Limb (tissue), 2 donors: ENCODE measurements at regions not wholly inside any gene's neighbourhood (a gene's known extent, or its start where the extent isn't known, plus 50 kb on each side); places are given as distances from the start of the nearest gene placed in this dataset.
A peak's percentile ranks its signal among the peaks of the same experiment; 100 is the strongest.

Source experiments
- DNase-seq, 2 donors: peaks; one replicate each; pipeline ENCODE4 v3.0.0-alpha.2; 2016; ENCODE audit errors: extremely low spot score in 2 of 2

DNA sequence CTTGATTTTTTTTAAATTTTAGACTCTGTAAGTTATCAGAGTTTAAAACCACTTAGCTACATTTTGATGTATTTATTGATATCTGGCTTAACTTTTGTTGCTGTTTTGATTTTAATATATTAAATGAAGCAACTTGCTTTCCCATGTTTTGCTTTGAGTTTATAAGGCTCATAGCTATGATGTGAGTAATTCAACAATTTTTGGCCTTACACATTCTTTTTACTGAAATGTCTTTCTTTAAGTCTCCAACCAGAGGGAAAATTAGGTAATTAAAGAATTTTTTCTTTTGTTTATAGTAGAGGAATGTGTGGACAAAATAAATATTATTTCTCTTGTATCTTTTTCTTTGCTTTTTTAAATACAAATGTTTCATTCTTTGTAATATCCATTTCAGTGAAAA is 258.3 kb upstream of the ADAMTS5 start:
- no peak for DNase-seq

DNA sequence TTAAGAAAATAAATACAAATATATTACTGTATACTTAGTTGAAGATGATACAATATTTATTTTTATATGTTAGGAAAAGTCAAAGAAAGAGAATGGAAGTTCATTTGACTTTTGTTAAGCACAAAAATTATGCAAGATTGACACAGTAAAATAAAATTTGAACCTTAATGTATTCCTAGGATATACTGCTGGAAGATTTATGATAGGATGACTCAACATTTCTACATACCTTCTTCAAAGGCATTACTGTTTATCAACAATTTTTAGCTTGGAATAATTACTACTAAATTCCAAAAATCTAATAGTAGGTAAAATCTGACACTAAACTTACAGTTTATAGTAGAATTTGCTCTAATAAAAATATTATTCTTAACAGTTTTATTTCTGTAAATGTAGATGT is 257.3 kb upstream of the ADAMTS5 start:
- DNase-seq = no peak

DNA sequence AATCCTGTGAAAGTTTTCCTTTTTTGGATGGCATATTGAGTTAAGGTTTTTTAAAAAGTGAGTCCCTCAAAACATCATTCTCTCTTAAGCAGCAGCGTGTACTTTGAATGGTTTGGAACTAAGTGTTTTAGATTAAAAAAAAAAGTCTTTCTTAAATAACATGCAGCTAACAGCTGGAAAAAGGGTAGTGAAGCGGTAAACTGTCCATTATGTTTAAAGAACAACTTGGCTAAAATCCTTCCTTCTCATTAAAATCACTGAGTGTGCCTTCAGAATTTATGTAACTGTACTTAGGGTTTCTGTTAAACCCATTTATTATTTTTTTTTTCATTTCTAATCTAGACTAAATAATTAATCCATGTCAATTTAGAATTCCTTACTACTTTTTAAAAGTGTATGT is 254.2 kb upstream of the ADAMTS5 start:
- no peak for DNase-seq

DNA sequence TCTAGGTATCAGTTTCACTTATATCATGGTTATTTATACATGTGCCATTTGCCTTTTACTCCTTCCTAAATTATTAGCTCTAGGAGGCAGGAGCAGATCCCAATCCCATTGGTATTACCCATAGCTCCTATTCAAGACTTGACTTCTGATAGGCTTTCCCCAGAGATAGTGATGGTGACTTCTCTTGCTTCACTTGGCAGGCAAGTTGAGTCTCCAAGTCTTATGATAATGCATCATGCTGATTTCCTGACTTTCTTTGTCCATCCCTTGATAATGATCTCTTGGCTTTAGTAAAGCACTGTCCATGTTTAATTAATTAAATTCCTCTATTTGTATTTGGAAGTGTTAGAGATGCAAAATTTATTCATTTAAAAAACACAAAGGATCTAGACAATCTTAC is 253.5 kb upstream of the ADAMTS5 start:
- DNase-seq = no peak

DNA sequence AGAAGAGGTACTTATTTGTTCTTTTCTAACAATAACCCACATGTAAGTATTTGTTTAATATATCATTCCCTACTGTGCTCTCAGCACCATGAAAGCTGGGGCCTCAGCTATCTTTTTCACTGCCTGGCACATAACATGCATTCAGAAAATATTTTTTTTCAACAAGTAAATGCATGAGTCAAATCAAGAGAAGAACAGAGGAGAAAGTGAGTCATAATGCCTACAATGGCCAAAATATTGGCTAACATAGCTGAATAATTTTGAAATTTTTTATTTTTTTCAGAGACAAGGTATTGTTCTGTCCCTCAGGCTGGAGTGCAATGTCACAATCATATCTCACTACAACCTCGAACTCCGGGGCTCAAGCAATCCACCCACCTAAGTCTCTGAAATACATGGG is 252.2 kb upstream of the ADAMTS5 start:
- no peak for DNase-seq

DNA sequence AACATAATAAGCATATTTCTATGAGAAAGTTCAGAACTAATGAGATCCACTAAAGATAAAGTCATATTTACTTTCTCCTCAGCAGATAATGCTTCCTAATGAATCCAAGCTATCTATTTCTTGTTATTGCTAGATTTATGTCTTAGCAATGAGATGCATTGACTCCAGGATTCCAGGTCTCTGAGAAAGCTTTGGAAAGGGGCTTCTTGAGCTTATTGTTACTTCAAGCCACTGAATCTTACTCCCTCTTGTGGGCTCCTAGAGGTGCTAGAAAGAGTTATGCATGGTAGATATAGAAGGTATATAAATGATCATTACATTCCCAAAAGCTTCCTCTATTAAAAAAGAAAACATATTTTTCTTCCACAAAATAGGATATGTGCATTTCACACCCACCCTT is 246.4 kb upstream of the ADAMTS5 start:
- no peak for DNase-seq

DNA sequence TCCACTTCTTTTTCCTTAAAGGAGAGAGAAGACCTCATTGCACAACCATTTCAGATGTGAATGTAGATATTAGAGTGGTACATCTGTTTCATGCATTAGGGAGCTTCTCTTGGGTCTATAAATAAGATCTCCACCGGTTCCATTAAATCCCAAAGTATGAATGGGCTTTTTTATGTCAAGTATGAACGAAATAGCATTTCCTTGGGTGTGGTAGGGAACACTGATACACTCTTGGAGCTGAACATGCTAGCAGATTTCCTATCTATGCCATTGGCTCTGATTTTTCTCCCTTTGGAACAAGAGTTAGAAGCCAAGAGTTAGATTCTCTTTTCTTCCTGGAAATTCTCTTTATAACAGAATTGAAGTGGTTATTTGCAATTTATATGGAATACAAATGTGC is 245.6 kb upstream of the ADAMTS5 start:
- peak in 1 of 2 donors; percentile 71 for DNase-seq

DNA sequence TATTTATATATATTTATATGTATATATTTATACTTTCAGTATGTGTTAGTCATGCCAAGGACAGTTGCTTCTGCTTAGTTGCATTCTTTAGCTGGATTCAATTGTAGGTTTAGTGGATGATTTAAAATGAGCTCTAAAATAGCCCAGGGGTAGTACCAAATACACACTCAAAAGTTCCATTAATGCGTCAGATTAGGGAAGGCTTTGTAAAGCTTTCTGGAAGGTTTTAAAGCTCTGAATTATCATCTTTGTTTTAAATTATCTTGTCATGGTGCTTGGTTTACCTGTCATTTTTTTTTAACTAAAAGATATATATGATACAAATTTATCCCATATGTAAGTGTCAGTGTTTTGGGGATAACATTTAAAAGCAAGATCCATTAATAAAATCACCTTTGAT is 242.7 kb upstream of the ADAMTS5 start:
- no peak for DNase-seq

DNA sequence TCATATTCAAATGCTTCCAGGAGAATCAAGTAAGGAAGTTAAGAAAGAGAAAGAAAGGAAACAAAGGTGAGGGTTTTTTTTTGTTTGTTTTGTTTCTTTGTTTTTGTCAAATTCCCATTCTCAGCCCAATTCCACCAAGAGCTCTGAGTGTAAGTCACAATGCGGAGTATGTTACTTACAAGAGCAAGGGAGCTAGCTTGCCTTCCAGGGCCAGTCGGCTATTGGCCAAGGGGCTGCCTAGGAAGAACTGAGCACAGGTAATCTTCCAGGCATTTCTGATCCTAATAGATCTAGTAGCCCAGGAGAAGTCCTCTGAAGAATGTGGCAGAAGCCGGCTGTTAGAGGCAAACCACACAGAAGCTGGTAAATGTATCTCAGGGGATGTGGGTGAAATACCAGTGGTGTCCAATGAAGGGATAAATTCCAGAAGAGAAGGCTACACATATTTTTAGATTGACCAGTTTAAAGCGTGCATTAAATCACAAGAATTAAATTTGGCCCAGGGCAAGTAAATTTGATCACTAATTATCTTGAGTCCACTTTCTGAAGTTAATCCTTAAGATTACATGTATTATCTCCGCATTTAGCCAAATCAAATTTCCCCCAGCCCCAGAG is 239.6 kb upstream of the ADAMTS5 start:
- no peak for DNase-seq

DNA sequence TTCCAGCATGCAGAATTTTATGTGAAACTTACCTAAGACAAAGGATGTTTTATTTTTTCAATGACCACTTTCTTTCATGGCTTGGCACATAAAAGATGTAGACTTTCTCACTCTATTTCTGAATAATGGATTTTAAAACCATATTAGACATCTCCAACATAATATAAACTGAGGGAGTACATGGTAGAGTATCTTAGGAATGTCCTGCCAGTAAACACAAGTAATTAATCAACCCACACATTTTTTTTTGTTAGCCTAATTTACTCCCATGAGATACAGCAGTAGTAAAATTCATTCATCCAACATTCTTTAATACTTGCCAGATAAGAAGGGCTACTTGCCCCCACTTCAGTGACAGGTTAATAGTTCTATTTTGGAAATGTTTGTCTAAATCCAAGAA is 235.4 kb upstream of the ADAMTS5 start:
- DNase-seq = no peak

DNA sequence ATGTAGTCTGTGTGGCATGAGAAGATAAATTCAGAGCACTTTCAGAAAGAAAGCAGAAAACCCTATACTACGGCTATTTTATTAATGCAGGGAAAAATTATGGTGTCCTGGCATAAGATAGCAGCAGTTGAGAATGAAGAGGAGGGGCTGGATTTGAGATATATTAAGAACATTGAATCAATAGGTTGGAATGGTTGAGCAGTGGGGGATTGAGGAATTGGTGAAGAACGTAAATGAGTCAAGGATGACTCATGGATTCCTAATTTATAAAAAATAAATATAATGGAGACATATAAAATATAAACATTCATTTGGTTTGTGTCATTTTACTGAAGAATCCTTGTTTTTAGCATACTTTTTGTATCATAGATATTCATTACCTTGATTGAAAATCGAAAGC is 234.3 kb upstream of the ADAMTS5 start:
- no peak for DNase-seq

DNA sequence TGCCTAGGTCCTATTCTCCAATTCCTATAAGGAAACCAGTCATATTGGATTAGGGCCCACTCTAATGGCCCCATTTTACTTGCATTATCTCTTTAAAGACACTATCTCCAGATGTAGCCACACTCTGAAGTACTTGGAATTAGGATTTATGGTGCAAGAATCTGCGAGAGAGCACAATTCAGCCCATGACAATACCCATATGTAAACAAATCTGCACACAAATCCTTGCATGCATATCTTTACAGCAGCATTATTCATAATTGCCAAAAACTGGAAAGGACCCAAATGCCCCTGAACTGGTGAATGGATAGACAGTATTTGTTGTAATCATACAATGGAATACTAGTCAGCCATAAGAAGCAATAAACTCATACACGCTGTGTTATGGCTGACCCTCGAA is 229.8 kb upstream of the ADAMTS5 start:
- no peak for DNase-seq

DNA sequence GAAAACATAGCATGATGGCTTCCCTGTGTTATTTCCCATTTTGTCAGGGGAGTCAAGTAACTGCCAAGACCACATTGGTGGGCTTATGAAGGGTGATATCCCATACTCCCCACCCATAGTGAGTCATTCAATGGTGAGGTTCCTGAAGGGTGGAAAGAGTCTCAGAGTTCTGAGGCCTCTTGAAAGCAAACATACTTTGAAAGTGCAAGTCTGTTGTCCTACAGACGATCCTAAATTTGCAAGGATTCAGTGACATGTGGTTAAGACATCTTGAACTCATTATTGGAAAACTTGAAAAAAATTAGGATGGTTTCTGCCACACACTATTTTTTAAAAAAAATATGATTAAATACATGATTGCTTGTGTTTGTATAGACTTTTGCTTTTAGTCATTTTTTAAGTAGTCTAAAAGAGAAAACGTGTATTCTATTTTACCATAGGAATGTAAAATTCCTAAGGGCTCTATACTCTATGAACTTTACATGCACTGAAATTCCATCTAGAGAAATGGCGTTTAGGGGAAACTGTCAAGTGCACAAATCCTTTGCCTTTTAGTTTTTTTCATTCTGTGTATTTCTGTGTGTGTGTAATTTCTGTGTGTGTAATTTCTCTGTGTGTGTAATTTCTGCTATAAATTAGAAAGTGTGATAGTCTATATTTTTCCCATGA is 225.5 kb upstream of the ADAMTS5 start:
- peak in 1 of 2 donors; percentile 55 for DNase-seq

DNA sequence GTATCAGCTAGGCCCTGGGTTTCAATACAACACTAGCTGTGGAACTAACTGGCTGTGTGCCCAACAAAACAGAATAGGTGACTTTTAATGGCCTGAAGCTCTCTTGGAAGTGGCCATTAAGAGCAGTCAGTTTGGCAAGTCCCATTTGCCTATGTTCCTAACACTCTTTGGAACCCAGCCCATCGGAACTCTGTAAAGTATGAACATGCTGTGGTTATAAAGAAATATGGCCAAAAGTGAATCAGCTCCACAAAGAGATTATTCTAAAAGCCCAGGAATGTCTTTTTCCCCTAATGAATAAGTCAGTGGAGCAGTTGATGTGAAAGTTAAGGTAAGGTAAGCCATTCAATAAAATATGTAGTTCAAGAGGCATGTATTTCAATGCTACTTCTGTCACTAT is 223.7 kb upstream of the ADAMTS5 start:
- peak; percentile 27 to 35 for DNase-seq

DNA sequence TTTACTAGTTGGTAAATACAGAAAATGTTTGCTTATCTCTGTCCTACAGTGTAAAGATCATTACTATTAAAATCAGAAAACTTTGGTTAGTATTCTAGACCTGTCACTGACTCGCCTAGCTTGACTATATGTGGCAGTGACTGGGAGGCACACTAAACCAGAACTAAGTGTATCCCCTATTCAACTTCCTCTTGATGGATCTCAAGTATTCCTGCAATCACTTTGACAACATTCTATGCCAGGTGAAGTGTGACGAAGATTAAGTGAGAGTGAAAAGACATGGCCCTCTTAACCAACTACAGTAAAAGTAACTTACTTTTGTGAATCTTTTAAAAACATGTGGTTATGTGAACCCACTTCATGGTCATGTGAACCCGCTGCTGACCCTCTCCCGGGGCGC is 223.0 kb upstream of the ADAMTS5 start:
- no peak for DNase-seq

DNA sequence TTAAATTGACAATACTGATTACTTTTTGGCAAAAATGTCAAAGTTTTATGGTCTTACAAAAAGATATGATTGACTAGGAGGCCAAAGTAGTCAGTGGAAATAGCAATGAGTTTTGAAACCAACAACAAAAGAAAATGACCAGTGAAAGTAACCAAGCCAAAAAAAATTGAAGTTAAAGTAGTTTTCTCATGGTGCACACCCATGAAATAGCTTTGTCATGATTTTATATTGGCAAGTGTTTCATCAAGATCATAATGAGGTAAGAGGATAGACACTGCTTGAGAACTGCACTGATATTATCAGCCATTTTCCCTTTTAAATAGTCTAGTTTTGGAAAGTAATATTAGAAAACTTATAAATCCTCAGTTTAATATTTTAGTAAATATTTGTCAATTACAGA is 206.2 kb upstream of the ADAMTS5 start:
- DNase-seq = no peak

DNA sequence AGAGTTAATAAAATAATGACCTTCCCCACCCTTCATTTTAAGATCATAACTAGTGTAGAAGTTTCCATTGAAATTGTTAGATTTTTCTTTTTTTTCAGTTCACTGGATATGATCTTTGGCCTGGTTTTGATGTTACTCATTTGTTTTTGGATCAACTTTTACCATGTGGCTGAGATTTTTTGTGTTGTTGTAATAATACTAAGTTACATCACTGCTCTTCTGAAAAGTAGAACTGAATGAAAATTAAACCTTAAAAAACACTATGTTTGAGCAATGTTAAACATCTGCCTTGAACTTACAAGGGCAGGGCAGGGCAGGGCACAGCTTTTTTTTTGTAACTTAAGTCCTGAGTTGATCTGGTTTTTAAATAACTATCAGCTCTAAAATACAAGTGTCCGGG is 204.8 kb upstream of the ADAMTS5 start:
- DNase-seq = peak in 1 of 2 donors; percentile 25

DNA sequence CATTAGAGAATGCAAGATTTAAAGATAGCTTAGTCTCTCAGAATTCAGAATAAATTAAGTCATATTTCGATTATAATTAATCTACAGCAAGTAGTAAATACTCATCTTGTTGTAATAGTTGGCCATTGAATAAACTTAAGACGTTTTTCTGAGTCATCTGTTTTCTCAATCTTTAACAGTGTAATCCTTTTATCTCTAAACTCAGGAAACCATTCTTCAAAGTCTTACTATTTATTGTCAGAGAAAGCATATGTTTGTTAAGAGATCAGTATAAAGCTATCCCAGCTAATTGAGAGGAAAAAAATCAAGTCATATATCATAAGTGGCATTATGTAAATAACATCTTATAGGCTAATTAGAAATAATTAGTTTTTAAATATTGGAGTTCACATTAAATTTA is 201.2 kb upstream of the ADAMTS5 start:
- no peak for DNase-seq

DNA sequence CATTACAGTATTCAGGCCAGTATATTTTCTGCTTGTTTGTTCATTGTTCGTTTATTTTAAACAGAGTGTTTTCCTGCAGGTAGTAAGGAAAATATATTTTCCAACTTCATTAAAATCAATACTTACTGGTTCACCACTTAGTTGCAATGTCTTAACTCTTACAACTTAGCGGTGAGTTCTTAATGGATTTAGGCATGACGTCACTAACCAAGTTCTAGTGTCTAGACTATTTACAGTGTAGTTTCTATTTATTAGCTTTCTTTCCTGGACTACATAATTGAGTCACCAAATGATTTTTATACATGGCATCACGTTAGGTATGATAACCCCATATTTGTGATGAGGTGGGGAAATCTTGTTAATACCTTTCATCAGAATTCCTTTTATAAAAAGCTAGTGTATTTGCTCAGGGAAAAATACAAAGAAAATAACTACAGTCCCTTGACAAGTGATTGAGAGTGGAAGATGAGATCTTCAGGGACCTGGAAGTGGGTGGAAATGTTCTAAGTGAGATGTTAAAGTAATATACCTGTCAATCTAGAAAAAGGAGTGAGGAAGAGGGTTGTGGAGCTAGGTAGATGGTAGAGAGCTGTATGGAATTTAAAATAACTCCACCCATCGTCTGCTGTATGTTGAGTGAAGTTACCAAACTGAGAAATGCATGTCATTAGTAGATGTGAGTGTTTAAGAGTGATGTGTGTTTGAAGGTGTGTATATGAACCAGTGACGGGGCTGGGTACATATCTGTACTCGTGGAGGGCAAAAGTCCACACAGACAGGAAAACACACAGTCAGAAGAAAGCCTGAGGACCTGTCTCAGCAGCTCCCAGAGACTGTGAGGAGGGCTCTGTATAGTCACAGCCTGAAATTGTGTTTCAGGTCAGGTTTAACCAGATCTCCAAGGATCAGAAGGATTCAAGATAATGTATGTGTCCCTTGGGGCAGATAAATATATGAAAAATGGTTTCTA is 197.6 kb upstream of the ADAMTS5 start:
- no peak for DNase-seq

DNA sequence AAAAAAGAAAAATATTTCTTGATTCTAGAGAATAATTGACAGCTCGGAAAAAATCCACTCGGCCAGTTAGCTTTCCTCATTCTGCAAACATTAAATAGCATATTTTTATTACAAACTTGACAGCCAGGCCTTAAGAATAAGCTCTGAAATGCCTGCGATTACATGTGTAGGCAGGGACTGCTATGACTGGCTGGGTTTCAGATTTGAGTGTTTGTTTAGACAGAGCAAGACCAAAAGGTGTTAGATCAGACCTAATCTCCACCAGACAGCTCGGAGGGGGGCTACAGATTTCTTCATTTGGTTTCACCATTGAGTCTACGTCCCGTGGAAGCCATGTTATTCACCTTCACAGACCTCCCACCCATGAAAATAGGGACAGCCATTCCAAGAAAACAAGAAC is 192.1 kb upstream of the ADAMTS5 start:
- no peak for DNase-seq

DNA sequence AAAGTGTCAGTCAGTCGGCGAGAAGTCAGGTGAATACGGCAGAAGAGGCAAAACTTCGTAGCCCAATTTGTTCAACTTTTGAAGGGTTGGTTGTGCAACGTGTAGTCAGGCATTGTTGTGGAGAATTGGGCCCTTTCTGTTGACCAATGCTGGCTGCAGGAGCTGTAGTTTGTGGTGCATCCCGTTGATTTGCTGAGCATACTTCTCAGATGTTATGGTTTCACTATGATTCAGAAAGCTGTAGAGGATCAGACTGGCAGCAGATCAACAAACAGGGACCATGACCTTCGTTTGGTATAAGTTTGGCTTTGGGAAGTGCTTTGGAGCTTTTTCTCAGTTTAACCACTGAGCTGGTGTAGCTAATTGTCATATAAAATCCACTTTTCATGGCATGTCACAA is 190.2 kb upstream of the ADAMTS5 start:
- DNase-seq = no peak

DNA sequence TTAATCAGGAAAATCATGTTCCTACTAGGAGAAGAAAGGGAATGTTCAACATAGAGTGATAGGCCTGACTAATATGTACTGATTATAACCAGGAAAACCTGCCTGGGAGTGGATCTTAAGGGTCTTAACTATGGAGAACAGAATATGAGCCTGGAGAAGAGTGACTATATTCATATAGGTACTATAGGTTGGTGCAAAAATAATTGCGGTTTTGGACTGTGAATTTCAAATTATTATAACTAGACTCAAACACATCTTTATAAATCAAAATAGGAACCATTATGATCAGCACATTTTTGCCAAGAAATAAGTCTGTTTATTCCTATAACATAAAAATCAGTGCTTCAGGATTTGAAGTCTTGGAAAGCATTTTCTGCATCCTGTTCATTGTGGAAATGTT is 189.8 kb upstream of the ADAMTS5 start:
- DNase-seq = no peak

DNA sequence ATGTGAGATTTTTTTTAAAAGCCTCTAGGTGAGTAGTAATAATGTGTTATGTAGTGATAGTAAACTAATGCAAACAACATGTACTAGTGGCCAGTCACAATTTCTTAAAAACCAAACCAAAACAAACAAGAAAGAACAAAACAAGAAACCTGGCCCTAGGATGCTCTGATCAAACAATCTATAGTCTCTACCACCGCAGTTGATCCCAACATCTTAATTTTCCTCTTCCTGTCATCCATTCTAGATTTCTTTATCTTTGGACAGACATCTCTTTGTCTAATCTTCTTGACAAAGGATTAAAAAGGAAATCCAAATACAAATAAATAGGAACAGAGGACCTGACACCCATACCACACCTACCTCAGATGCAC is 188.2 kb upstream of the ADAMTS5 start:
- no peak for DNase-seq
